NCI-H2196 (cell line): ENCODE measurements at regions not wholly inside any gene's neighbourhood (a gene's known extent, or its start where the extent isn't known, plus 50 kb on each side); places are given as distances from the start of the nearest gene placed in this dataset.

Experiments used
- DNase-seq: peaks from one replicate; lab custom pipeline; 2025; ENCODE audit not compliant: unreplicated experiment; lab: John Stamatoyannopoulos, UW

- DNase-seq, result no peak
Measured at GRCh38 chr2:60170272-60170671, 383.2 kb downstream of the BCL11A start.

GRCh38 chr2:60168247-60168646 lies 385.2 kb downstream of the BCL11A start:
- no peak for DNase-seq

GRCh38 chr2:60167089-60167488 lies 386.4 kb downstream of the BCL11A start:
- DNase-seq, result no peak

GRCh38 chr2:60163691-60164090 lies 389.8 kb downstream of the BCL11A start:
- DNase-seq, result no peak

- no peak for DNase-seq
Measured at GRCh38 chr2:60159519-60159918, 393.9 kb downstream of the BCL11A start.

GRCh38 chr2:60158262-60158661 lies 395.2 kb downstream of the BCL11A start:
- no peak for DNase-seq

GRCh38 chr2:60157283-60157682 lies 396.2 kb downstream of the BCL11A start:
- DNase-seq, result no peak

- DNase-seq, result no peak
Measured at GRCh38 chr2:60154142-60154541, 399.3 kb downstream of the BCL11A start.

GRCh38 chr2:60152226-60152833 lies 401.1 kb downstream of the BCL11A start:
- DNase-seq, result peak; percentile 1

GRCh38 chr2:60149176-60149575 lies 404.3 kb downstream of the BCL11A start:
- DNase-seq, result no peak

GRCh38 chr2:60148716-60149115 lies 404.7 kb downstream of the BCL11A start:
- no peak for DNase-seq

- no peak for DNase-seq
Measured at GRCh38 chr2:60140185-60140584, 413.3 kb downstream of the BCL11A start.

GRCh38 chr2:60136913-60137312 lies 416.5 kb downstream of the BCL11A start:
- DNase-seq, result no peak

GRCh38 chr2:60127191-60127590 lies 426.3 kb downstream of the BCL11A start:
- DNase-seq, result no peak

GRCh38 chr2:60125611-60126426 lies 427.6 kb downstream of the BCL11A start:
- DNase-seq, result no peak

- no peak for DNase-seq
Measured at GRCh38 chr2:60119778-60120177, 433.7 kb downstream of the BCL11A start.

GRCh38 chr2:60118917-60119316 lies 434.5 kb downstream of the BCL11A start:
- DNase-seq, result no peak

- DNase-seq, result no peak
Measured at GRCh38 chr2:60118061-60118460, 435.4 kb downstream of the BCL11A start.

- DNase-seq, result no peak
Measured at GRCh38 chr2:60116161-60116875, 437.1 kb downstream of the BCL11A start.

GRCh38 chr2:60109744-60110143 lies 443.7 kb downstream of the BCL11A start:
- DNase-seq, result no peak

- no peak for DNase-seq
Measured at GRCh38 chr2:60106836-60107529, 446.5 kb downstream of the BCL11A start.
